GM12878 (cell line): ENCODE measurements at regions not wholly inside any gene's neighbourhood (a gene's known extent, or its start where the extent isn't known, plus 50 kb on each side); places are given as distances from the start of the nearest gene placed in this dataset.

Source experiments
- ATAC-seq: fragments of 200-7000 bp; cut with Tn5 transposase; 3 replicates; pipeline ENCODE4 v1.9.1; 2020; ENCODE audit warnings: mild to moderate bottlenecking, moderate library complexity
- BruUV-seq: library from RNA; stranded (reverse); fragments of 400-500 nt; replicated peaks from 2 replicates; lab custom pipeline; 2021; lab: Mats Ljungman, UMichigan
- CTCF ChIA-PET: fragments of 300-600 bp; sonication (Branson Sonifier 250); formaldehyde crosslinking; extraction: SDS; loops from one replicate; lab custom pipeline; 2021; ENCODE audit warnings: inconsistent platforms; lab: Yijun Ruan, JAX
- POLR2A ChIA-PET: fragments of 350-600 bp; formaldehyde crosslinking; extraction: SDS; loops from one replicate; lab custom pipeline; 2021; ENCODE audit warnings: inconsistent platforms; lab: Charles Lee
- RAD21 ChIA-PET: fragments of 300-600 bp; sonication (Branson Sonifier 250); formaldehyde crosslinking; loops from one replicate; lab custom pipeline; 2023; ENCODE audit warnings: antibody characterized with exemption; ENCODE audit not compliant: unreplicated experiment; lab: Charles Lee
- SMC1A ChIA-PET: fragments of 300-600 bp; sonication (Branson Sonifier 250); formaldehyde crosslinking; loops from one replicate; lab custom pipeline; 2023; ENCODE audit not compliant: unreplicated experiment, uncharacterized antibody; lab: Charles Lee
- DNase-seq: peaks from one replicate; pipeline ENCODE4 v3.0.0-alpha.2; 2011; ENCODE audit warnings: low read depth, low spot score
- FAIRE-seq: peaks from 3 replicates; lab custom pipeline; 2011; peaks lifted over from hg19 to GRCh38; lab: Jason Lieb, UNC
- H2AFZ ChIP-seq: 2 replicates; pipeline ENCODE4 v1.6.0; 2011; ENCODE audit warnings: low read depth, low read length, control low read depth; ENCODE audit not compliant: control insufficient read depth
- H3K27ac ChIP-seq: 2 replicates; pipeline ENCODE4 v1.5.1; 2011; ENCODE audit warnings: control low read depth; ENCODE audit not compliant: control insufficient read depth, insufficient read depth
- H3K27me3 ChIP-seq, 2 experiments: replicated peaks in 1 of 2; 2 replicates each; pipeline versions ENCODE4 v1.6.0 to v1.6.1; 2011; ENCODE audit warnings: low read length in 1 of 2; ENCODE audit not compliant: control insufficient read depth in 2 of 2, insufficient read depth in 2 of 2
- H3K36me3 ChIP-seq, 2 experiments: 2 replicates each; pipeline ENCODE4 v1.5.1; 2011; ENCODE audit warnings: low read length in 1 of 2; ENCODE audit not compliant: control insufficient read depth in 2 of 2, insufficient read depth in 2 of 2
- H3K4me1 ChIP-seq: 2 replicates; pipeline ENCODE4 v1.6.1; 2011; ENCODE audit warnings: mild to moderate bottlenecking, low read length, moderate library complexity, mixed read lengths; ENCODE audit not compliant: control insufficient read depth, insufficient read depth
- H3K4me2 ChIP-seq: 2 replicates; pipeline ENCODE4 v1.6.0; 2011; ENCODE audit warnings: control low read depth; ENCODE audit not compliant: control insufficient read depth, insufficient read depth
- H3K4me3 ChIP-seq: fragments of 200-600 bp; sonication (generic); 2 replicates; pipeline ENCODE4 v1.5.1; 2016
- H3K79me2 ChIP-seq: 2 replicates; pipeline ENCODE4 v1.6.0; 2011; ENCODE audit warnings: low read length; ENCODE audit not compliant: control insufficient read depth, insufficient read depth
- H3K9ac ChIP-seq: 2 replicates; pipeline ENCODE4 v1.8.0; 2011; ENCODE audit warnings: low read length, control low read depth, mixed read lengths; ENCODE audit not compliant: control insufficient read depth, insufficient read depth
- H3K9me3 ChIP-seq: replicated peaks from 3 replicates; pipeline ENCODE4 v1.5.1; 2011; ENCODE audit warnings: mild to moderate bottlenecking, low read length; ENCODE audit not compliant: control insufficient read depth, insufficient read depth
- H4K20me1 ChIP-seq: 2 replicates; pipeline ENCODE4 v1.6.0; 2011; ENCODE audit not compliant: control insufficient read depth, insufficient read depth
- BACH1 ChIP-seq: fragments of 450-650 bp; IDR thresholded peaks from 2 replicates; pipeline ENCODE4 v1.6.1; 2017; ENCODE audit warnings: mild to moderate bottlenecking, borderline replicate concordance
- CEBPB ChIP-seq, 2 experiments: fragments of 150-350 bp in 1 of 2; IDR thresholded peaks; 2 replicates each; pipeline ENCODE4 v1.6.1; 2012 to 2014; ENCODE audit warnings: low read depth in 2 of 2, low read length in 2 of 2, borderline replicate concordance in 1 of 2, inconsistent platforms in 1 of 2
- CHD1 ChIP-seq: IDR thresholded peaks from 2 replicates; pipeline ENCODE4 v1.6.1; 2012; ENCODE audit warnings: low read depth, low read length, improper control_type of control experiment
- DPF2 ChIP-seq: fragments of 450-650 bp; IDR thresholded peaks from 2 replicates; pipeline ENCODE4 v1.6.1; 2017; ENCODE audit warnings: mild to moderate bottlenecking
- FOS ChIP-seq: IDR thresholded peaks from 3 replicates; pipeline ENCODE4 v1.6.1; 2011; ENCODE audit warnings: borderline replicate concordance; ENCODE audit not compliant: insufficient read length; ENCODE audit errors: extremely low read depth
- GABPA ChIP-seq: IDR thresholded peaks from 2 replicates; pipeline ENCODE4 v1.6.1; 2014; ENCODE audit warnings: antibody characterized with exemption, low read depth, mild to moderate bottlenecking, inconsistent platforms
- GATAD2B ChIP-seq: fragments of 450-650 bp; conservative IDR thresholded peaks from 2 replicates; pipeline ENCODE4 v1.6.1; 2017; ENCODE audit warnings: low read depth, mild to moderate bottlenecking, moderate library complexity
- HCFC1 ChIP-seq: fragments of 150-350 bp; IDR thresholded peaks from 2 replicates; pipeline ENCODE4 v1.6.1; 2014; ENCODE audit warnings: low read length
- HDAC2 ChIP-seq: fragments of 200-600 bp; sonication (generic); IDR thresholded peaks from 2 replicates; pipeline ENCODE4 v1.6.1; 2017
- JUNB ChIP-seq: IDR thresholded peaks from 2 replicates; pipeline ENCODE4 v1.6.1; 2016; ENCODE audit warnings: antibody characterized with exemption, mild to moderate bottlenecking
- MYC ChIP-seq: IDR thresholded peaks from 2 replicates; pipeline ENCODE4 v1.6.1; 2011; ENCODE audit warnings: mild to moderate bottlenecking, low read length, moderate library complexity, inconsistent platforms; ENCODE audit not compliant: insufficient read depth, insufficient replicate concordance, insufficient read length, severe bottlenecking
- PBX3 ChIP-seq: IDR thresholded peaks from 2 replicates; pipeline ENCODE4 v1.6.1; 2011; ENCODE audit warnings: mild to moderate bottlenecking, low read depth, low read length, moderate library complexity; ENCODE audit not compliant: insufficient replicate concordance
- PKNOX1 ChIP-seq: fragments of 450-650 bp; IDR thresholded peaks from 2 replicates; pipeline ENCODE4 v1.6.1; 2016; ENCODE audit warnings: mild to moderate bottlenecking
- RAD21 ChIP-seq: IDR thresholded peaks from 2 replicates; pipeline ENCODE4 v1.6.1; 2011; ENCODE audit warnings: mild to moderate bottlenecking, low read depth, low read length, moderate library complexity; ENCODE audit not compliant: insufficient read depth
- SP1 ChIP-seq: IDR thresholded peaks from one replicate; pipeline ENCODE4 v1.6.1; 2011; ENCODE audit warnings: low read depth, low read length
- STAT1 ChIP-seq: fragments of 450-650 bp; conservative IDR thresholded peaks from 2 replicates; pipeline ENCODE4 v1.6.1; 2014; ENCODE audit warnings: antibody characterized with exemption, mild to moderate bottlenecking
- YBX1 ChIP-seq: fragments of 450-650 bp; IDR thresholded peaks from 2 replicates; pipeline ENCODE4 v1.6.1; 2016; ENCODE audit warnings: antibody characterized with exemption
- WGBS: methylation state at CpG from one replicate; pipeline ENCODE4 v1.1.6; 2016; ENCODE audit warnings: low lambda C conversion rate; ENCODE audit not compliant: insufficient replicate concordance, insufficient coverage; ENCODE audit errors: missing lambda C conversion rate; 5-methylcytosine and 5-hydroxymethylcytosine counted together
- in situ Hi-C: fragments of 300-500 bp; cut with MboI; formaldehyde crosslinking; loops from 9 replicates; pipeline ENCODE4 v1.14.3; 2018; ENCODE audit warnings: mixed read lengths
- intact Hi-C: fragments of 100-400 bp; cut with micrococcal nuclease; formaldehyde crosslinking; loops from one replicate; pipeline ENCODE4 v1.14.2; 2022; ENCODE audit not compliant: unreplicated experiment

DNA sequence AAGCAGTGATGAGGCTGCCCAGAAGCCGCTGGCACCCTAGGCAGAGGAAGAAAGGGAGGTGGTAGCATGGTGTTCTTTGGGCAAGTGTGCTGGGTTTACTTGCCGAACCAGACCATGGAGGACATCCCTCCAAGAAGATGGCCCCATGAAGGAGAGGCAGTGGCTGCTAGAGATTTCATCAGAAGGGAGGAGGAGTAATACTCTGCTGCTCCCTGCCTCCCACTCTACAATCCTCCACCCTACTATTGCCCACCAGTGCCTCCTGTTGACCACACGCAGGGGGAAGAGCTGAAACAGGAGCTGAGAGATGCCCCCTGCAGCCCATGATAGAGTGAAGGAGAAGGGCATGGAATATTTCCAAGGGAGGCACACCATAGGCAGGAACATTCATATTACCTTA, 51.0 kb upstream of the PRSS23 start:
- intact Hi-C loops = no loop called here
- ChIA-PET CTCF (interaction anchor here (1.7 kb wide), 1 partner anchor 141 kb away, joined by 5 read pairs; no protein-coding TSS in a partner anchor), RAD21 (interaction anchor here (1.0 kb wide), 1 partner anchor 141 kb away, joined by 3 read pairs; no protein-coding TSS in a partner anchor), SMC1A (no interaction called here), POLR2A (no interaction called here)
- in situ Hi-C loops = no loop called here
- H3K4me1 ChIP-seq = no peaks in the 10 kb centered on the region
- no peaks in the 10 kb centered on the region for H3K79me2 ChIP-seq
- no peak overlapping the region for H2AFZ ChIP-seq
- no peak for ATAC-seq
- 14% methylated on average over 3 of the region's 3 CpGs for WGBS
- TF ChIP-seq CHD1 (no peak), RAD21 (peak; percentile 10; the same call in 1 of the 2 replicates), DPF2 (no peak), MYC (no peak), HCFC1 (no peak), SP1 (no peak)
- no peak overlapping the region for H3K27ac ChIP-seq
- BruUV-seq = no TSS peak
- H3K9ac ChIP-seq = no peak overlapping the region
- H3K27me3 ChIP-seq = peaks cover 0 to 2% of the 10 kb centered on the region in 2 experiments; a peak in 1 of 4 replicates
- no peak overlapping the region for H3K4me2 ChIP-seq
- FAIRE-seq = no peak
- no peak overlapping the region for H3K4me3 ChIP-seq
- no peaks in the 10 kb centered on the region for H3K36me3 ChIP-seq
- no peak for DNase-seq
- no peaks in the 10 kb centered on the region for H4K20me1 ChIP-seq
- no peaks in the 10 kb centered on the region for H3K9me3 ChIP-seq

GRCh38 chr11:86748296-86748695, 52.0 kb upstream of the PRSS23 start:
- no TSS peak for BruUV-seq
- WGBS = 21% methylated on average over 4 of the region's 4 CpGs
- in situ Hi-C loops (no loop called here), intact Hi-C loops (no loop called here)
- no peaks in the 10 kb centered on the region for H3K36me3 ChIP-seq
- H4K20me1 ChIP-seq = no peaks in the 10 kb centered on the region
- FAIRE-seq (no peak), ATAC-seq (no peak), DNase-seq (no peak)
- no peak overlapping the region for H3K4me3 ChIP-seq
- no peak overlapping the region for H3K27ac ChIP-seq
- H3K9ac ChIP-seq = no peak overlapping the region
- H3K4me1 ChIP-seq = no peaks in the 10 kb centered on the region
- H3K27me3 ChIP-seq = peaks cover 0 to 2% of the 10 kb centered on the region in 2 experiments; a peak in 1 of 4 replicates
- H3K4me2 ChIP-seq = no peak overlapping the region
- SMC1A ChIA-PET = no interaction called here
- H3K79me2 ChIP-seq = no peaks in the 10 kb centered on the region
- RAD21 ChIA-PET = interaction anchor here (0.5 kb wide), 1 partner anchor 327 kb away, joined by 3 read pairs; no protein-coding TSS in a partner anchor
- CTCF ChIA-PET = interaction anchor here (0.9 kb wide), 1 partner anchor 133 kb away, joined by 4 read pairs; no protein-coding TSS in a partner anchor
- POLR2A ChIA-PET = no interaction called here
- no peaks in the 10 kb centered on the region for H3K9me3 ChIP-seq
- H2AFZ ChIP-seq = no peak overlapping the region
- TF ChIP-seq JUNB (no peak), GATAD2B (no peak), BACH1 (no peak), YBX1 (no peak), PBX3 (no peak), HDAC2 (no peak), FOS (no peak), STAT1 (no peak), CEBPB (IDR thresholded peaks at IDR 0.05; ENCODE audit: borderline replicate concordance in 1 of 2, low read depth in 2 of 2, low read length in 2 of 2) (no peak), GABPA (no peak), PKNOX1 (no peak)
